ENCODE measurements at regions not wholly inside any gene's neighbourhood (a gene's known extent, or its start where the extent isn't known, plus 50 kb on each side); places are given as distances from the start of the nearest gene placed in this dataset.

DNA sequence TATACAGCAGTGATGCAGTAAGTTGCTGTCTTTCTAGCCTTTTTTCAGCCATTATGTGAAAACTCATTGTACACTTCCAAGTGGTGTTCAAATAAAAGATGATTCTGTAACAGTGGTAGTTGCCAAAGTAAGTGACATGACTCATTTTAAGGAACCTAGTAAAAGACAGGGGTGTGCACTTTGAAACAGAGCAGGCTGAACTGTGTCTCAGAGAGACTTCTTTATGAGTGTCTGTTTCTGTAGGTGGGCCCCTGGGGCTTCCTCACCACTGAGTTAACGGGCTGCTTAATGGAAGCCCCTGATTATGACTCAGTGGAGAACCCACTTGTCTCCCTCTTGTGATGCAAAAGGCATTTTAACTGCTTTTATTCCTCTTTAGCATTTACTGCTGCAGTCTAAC is 147.3 kb downstream of the PCTP start:
- no peak for TF ChIP-seq CTCF (IDR thresholded peaks at IDR 0.05; ENCODE audit: insufficient read depth, low read depth, low read length, missing control alignments)
- H3K4me3 ChIP-seq (ENCODE audit: low read depth, low read length) = no peak overlapping the region
- no peak for DNase-seq (ENCODE audit: low read depth)

GRCh38 chr17:55900188-55900587 is 149.3 kb downstream of the PCTP start:
- H3K4me3 ChIP-seq (ENCODE audit: low read depth, low read length) = no peak overlapping the region
- no peak for DNase-seq (ENCODE audit: low read depth)
- TF ChIP-seq CTCF (IDR thresholded peaks at IDR 0.05; ENCODE audit: insufficient read depth, low read depth, low read length, missing control alignments) = no peak

DNA sequence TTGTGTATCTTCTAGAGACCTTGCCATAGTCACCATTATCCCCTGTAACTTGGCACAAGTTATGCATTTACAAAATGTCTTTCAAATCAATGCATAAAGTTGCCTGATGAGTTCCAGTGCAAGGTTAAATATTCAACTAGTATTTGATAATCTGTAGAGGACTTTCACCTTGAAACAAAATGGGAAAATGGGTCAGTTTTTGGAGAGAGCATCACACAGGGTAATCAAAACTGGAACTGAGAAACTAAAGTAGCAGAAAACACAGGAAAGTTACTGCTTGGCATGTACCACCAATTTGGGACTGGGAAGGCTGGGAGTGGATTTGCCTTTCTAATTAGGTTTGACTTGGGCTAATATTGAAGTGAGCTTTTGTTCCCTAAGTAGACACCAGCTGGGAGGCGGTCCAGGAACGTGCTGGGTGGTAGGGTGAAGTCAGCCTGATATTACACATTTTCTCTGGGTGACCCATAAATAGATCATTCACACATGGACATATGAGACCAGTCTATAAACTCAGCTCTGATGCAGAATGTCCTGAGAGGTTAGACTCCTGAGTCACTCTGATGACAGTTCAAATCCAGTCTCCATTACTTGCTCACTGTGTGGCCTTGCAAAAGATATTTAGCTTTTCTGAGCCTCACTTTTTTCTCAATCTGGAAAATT is 152.3 kb downstream of the PCTP start:
- no peak for DNase-seq (ENCODE audit: low read depth)
- no peak for TF ChIP-seq CTCF (IDR thresholded peaks at IDR 0.05; ENCODE audit: insufficient read depth, low read depth, low read length, missing control alignments)
- H3K4me3 ChIP-seq (ENCODE audit: low read depth, low read length) = no peak overlapping the region

DNA sequence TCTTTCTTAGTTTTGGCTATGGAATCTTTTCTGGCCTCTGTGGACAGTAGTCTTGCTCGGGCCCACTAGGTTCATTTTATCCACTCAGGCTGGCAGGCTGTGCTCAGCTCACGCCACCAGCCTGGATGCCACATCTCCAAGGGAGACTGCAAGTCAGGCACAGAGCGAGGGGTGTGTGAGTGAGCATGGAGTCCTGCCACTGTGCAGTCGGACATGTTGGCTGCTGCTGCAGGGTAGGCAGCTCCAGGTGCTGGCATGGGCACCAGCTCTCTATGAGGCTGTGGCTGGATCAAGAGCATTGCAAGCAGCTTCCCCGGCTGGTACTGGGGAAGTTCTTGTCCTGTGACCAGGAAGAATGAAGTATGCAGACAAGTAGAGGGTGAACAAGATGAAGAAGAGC is 158.9 kb downstream of the PCTP start:
- no peak for TF ChIP-seq CTCF (IDR thresholded peaks at IDR 0.05; ENCODE audit: insufficient read depth, low read depth, low read length, missing control alignments)
- DNase-seq (ENCODE audit: low read depth) = no peak
- no peak overlapping the region for H3K4me3 ChIP-seq (ENCODE audit: low read depth, low read length)

GRCh38 chr17:55911186-55911585 is 160.3 kb downstream of the PCTP start:
- DNase-seq (ENCODE audit: low read depth) = no peak
- H3K4me3 ChIP-seq (ENCODE audit: low read depth, low read length) = no peak overlapping the region
- TF ChIP-seq CTCF (IDR thresholded peaks at IDR 0.05; ENCODE audit: insufficient read depth, low read depth, low read length, missing control alignments) = no peak

DNA sequence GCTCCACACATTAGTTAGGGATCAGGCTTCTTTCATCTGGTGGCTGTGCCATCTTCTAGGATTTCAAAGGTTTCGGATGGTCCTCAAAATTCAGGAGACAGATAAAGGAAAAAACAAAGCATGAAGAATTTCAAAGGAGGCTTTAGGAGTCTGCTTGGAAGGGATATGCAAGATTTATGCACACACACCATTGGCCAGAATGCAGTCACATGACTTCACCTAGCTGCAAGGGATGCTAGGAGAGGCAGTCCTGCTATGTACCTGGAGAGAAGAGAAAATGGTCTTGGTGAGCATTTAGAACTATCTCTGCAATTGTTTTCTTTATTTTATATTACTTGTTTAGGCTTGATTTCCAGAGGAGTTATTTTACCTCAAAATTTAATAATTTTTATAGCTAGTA is 174.6 kb downstream of the PCTP start:
- DNase-seq (ENCODE audit: low read depth) = no peak
- no peak for TF ChIP-seq CTCF (IDR thresholded peaks at IDR 0.05; ENCODE audit: insufficient read depth, low read depth, low read length, missing control alignments)
- no peak overlapping the region for H3K4me3 ChIP-seq (ENCODE audit: low read depth, low read length)
